ENCODE measurements at regions not wholly inside any gene's neighbourhood (a gene's known extent, or its start where the extent isn't known, plus 50 kb on each side); places are given as distances from the start of the nearest gene placed in this dataset.

DNA sequence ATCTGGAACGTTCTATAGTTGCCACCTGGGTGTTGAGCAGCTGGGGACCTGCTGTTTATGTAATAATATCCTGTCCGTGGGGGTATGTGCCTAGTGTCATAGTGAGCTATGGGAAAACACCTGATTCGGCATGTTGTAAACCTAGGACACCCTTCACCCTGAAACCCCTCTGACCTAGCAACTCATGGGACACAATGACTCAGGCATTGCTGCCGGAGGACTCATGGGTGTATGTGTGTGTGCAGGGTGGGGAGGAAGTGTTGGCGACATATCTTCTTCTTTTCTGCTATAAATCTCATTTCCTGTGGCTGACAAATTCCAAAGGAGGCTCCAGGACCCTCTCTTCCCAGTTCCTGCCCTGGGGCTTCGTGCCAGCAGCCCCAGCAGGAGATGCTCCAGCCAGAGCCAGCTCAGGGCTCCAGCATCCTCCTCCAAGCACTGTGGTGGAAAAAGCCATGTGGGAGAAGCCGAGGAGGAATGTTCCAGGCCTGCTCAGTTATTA, 77.0 kb upstream of the PODXL start (continued):
- TF ChIP-seq, protein P1, sequence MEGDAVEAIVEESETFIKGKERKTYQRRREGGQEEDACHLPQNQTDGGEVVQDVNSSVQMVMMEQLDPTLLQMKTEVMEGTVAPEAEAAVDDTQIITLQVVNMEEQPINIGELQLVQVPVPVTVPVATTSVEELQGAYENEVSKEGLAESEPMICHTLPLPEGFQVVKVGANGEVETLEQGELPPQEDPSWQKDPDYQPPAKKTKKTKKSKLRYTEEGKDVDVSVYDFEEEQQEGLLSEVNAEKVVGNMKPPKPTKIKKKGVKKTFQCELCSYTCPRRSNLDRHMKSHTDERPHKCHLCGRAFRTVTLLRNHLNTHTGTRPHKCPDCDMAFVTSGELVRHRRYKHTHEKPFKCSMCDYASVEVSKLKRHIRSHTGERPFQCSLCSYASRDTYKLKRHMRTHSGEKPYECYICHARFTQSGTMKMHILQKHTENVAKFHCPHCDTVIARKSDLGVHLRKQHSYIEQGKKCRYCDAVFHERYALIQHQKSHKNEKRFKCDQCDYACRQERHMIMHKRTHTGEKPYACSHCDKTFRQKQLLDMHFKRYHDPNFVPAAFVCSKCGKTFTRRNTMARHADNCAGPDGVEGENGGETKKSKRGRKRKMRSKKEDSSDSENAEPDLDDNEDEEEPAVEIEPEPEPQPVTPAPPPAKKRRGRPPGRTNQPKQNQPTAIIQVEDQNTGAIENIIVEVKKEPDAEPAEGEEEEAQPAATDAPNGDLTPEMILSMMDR (IDR thresholded peaks at IDR 0.05): no peak
- no peak for TF ChIP-seq MEF2A (IDR thresholded peaks at IDR 0.05; ENCODE audit: borderline replicate concordance, low read depth)

DNA sequence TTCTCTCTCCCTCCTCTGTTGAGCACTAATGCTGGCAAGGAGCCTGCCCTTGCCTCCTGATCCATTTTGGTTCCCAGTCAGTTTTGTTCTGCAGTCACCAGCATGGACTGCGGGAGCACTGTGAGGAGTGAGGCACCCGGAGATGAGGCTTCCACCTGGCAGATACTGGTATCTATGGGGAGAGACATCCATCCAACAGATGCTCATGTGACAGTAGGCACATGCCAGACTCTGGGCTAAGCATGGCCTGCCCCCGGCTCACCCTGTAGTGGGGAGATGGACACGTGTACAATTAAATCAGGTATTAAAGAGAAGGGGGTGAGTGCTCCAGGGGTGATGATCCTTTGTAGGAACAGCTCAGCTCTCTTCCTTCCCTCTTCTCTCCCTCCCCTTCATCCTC, 74.0 kb upstream of the PODXL start:
- ChIA-PET POLR2A (no interaction called here), CTCF (interaction anchor here (0.8 kb wide), 1 partner anchor 24 kb away, joined by 4 read pairs; no protein-coding TSS in a partner anchor)
- 89% methylated on average over 4 of the region's 4 CpGs for WGBS (ENCODE audit: low lambda C conversion rate)
- peak overlapping the region in 1 of 2 experiments; percentile 93; a peak in 2 of 4 replicates for H3K27ac ChIP-seq (ENCODE audit: low read depth in 2 of 2, low read length in 1 of 2)
- peaks cover 19% of the 10 kb centered on the region for H3K79me2 ChIP-seq (ENCODE audit: insufficient read depth)
- DNase-seq: no peak
- H3K9me3 ChIP-seq: no peaks in the 10 kb centered on the region
- H2AFZ ChIP-seq (ENCODE audit: low read depth): no peak overlapping the region
- no peak overlapping the region for H3K4me3 ChIP-seq (ENCODE audit: low read depth in 2 of 2, low read length in 1 of 2)
- TF ChIP-seq MEF2A (IDR thresholded peaks at IDR 0.05; ENCODE audit: borderline replicate concordance, low read depth) (no peak), JUND (IDR thresholded peaks at IDR 0.05) (no peak), EP300 (IDR thresholded peaks at IDR 0.05; ENCODE audit: borderline replicate concordance in 1 of 2, low read depth in 1 of 2, low read length in 1 of 2) (no peak), GABPA (IDR thresholded peaks at IDR 0.05; ENCODE audit: low read depth) (no peak), RCOR1 (IDR thresholded peaks at IDR 0.05; ENCODE audit: low read length) (no peak), FOXJ3 (CRISPR knock-in tag; IDR thresholded peaks at IDR 0.05) (no peak), POLR2AphosphoS5 (IDR thresholded peaks at IDR 0.05; ENCODE audit: low read depth, low read length) (no peak), RFX5 (IDR thresholded peaks at IDR 0.05; ENCODE audit: low read length) (no peak), NRF1 (IDR thresholded peaks at IDR 0.05; ENCODE audit: low read depth, low read length) (no peak), FOXM1 (IDR thresholded peaks at IDR 0.05; ENCODE audit: low read depth) (no peak)
- TF ChIP-seq, protein P2, sequence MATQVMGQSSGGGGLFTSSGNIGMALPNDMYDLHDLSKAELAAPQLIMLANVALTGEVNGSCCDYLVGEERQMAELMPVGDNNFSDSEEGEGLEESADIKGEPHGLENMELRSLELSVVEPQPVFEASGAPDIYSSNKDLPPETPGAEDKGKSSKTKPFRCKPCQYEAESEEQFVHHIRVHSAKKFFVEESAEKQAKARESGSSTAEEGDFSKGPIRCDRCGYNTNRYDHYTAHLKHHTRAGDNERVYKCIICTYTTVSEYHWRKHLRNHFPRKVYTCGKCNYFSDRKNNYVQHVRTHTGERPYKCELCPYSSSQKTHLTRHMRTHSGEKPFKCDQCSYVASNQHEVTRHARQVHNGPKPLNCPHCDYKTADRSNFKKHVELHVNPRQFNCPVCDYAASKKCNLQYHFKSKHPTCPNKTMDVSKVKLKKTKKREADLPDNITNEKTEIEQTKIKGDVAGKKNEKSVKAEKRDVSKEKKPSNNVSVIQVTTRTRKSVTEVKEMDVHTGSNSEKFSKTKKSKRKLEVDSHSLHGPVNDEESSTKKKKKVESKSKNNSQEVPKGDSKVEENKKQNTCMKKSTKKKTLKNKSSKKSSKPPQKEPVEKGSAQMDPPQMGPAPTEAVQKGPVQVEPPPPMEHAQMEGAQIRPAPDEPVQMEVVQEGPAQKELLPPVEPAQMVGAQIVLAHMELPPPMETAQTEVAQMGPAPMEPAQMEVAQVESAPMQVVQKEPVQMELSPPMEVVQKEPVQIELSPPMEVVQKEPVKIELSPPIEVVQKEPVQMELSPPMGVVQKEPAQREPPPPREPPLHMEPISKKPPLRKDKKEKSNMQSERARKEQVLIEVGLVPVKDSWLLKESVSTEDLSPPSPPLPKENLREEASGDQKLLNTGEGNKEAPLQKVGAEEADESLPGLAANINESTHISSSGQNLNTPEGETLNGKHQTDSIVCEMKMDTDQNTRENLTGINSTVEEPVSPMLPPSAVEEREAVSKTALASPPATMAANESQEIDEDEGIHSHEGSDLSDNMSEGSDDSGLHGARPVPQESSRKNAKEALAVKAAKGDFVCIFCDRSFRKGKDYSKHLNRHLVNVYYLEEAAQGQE (IDR thresholded peaks at IDR 0.05; ENCODE audit: low read depth, low read length): no peak
- peak overlapping the region; percentile 40; the same call in 1 of the 2 replicates for H3K9ac ChIP-seq
- H3K4me1 ChIP-seq (ENCODE audit: control insufficient read depth in 1 of 2, insufficient read depth in 2 of 2, low read depth in 1 of 2, low read length in 1 of 2): peaks cover 21 to 58% of the 10 kb centered on the region in 2 experiments; a peak in 3 of 4 replicates
- no peaks in the 10 kb centered on the region for H4K20me1 ChIP-seq (ENCODE audit: insufficient read depth)
- no peaks in the 10 kb centered on the region for H3K27me3 ChIP-seq (ENCODE audit: insufficient read depth)
- H3K9me2 ChIP-seq: no peaks in the 10 kb centered on the region
- peaks cover 54% of the 10 kb centered on the region for H3F3A ChIP-seq (replicated peaks; ENCODE audit: insufficient read depth)
- peak overlapping the region; percentile 46 for H3K4me2 ChIP-seq
- H3K36me3 ChIP-seq (replicated peaks in 1 of 2; ENCODE audit: control insufficient read depth in 1 of 2, insufficient read depth in 2 of 2, low read length in 1 of 2): no peaks in the 10 kb centered on the region

All from SK-N-SH (cell line).